ENCODE measurements at regions not wholly inside any gene's neighbourhood (a gene's known extent, or its start where the extent isn't known, plus 50 kb on each side); places are given as distances from the start of the nearest gene placed in this dataset.

DNA sequence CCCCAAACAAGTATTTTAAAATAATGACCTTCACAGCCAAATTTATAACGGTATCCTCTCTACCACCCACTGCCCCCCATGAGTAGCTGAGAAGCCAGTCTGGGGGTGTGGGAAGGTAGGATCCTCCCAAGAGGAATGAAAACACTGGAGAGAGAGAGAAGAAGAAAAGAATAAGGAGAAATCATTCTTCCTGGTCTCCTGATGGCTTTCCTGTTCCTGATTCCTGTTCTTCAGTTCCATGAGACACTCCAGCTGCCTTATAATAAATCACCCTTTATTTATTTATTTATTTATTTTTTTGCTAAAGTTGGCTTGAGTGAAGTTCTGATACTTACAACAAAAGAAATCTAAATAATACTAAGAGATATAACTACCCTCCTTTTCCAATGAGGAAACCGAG, 56.4 kb upstream of the FAM20A start:
- H3K4me3 ChIP-seq (ENCODE audit: low read length in 2 of 2): no peak overlapping the region
- DNase-seq (no peak), ATAC-seq (ENCODE audit: low FRiP score) (no peak)
- WGBS, 2 donors: 30 to 55% methylated on average over 2 of the region's 2 CpGs
- intact Hi-C loops (cut with DNase I): no loop called here
- H3K27ac ChIP-seq (ENCODE audit: low read depth in 1 of 2, low read length in 2 of 2): no peak overlapping the region
- H3K27me3 ChIP-seq (ENCODE audit: control insufficient read depth in 1 of 2, insufficient read depth in 2 of 2, low read length in 1 of 2): no peaks in the 10 kb centered on the region
- H3K9me3 ChIP-seq (ENCODE audit: control insufficient read depth, low read length): no peaks in the 10 kb centered on the region
- H3K36me3 ChIP-seq (ENCODE audit: control insufficient read depth in 1 of 2, insufficient read depth in 2 of 2, low read length in 1 of 2): no peaks in the 10 kb centered on the region
- H3K4me1 ChIP-seq (ENCODE audit: control insufficient read depth in 1 of 2, insufficient read depth in 2 of 2, low read length in 2 of 2): no peaks in the 10 kb centered on the region

DNA sequence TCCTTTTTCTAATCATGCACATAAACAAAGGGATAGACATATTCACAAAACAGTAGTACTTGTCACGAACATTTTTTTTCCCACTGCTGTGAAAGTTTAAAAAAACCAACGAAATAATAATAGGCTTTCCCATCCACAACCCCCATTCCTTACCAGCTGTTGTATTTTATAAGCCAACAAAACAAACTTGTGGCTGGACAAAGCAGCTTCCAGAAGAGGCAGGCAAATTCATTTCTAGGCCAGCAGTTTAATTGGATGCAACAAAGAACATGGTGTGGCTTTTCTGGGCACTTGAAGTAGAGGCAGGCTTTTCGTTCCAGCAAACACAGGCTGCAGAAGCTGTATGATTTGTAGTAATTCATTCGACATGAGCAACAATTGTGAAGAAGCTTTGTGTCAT, 56.0 kb upstream of the FAM20A start:
- Histone ChIP-seq H3K36me3 (ENCODE audit: control insufficient read depth in 1 of 2, insufficient read depth in 2 of 2, low read length in 1 of 2) (no peaks in the 10 kb centered on the region), H3K9me3 (ENCODE audit: control insufficient read depth, low read length) (no peaks in the 10 kb centered on the region), H3K27me3 (ENCODE audit: control insufficient read depth in 1 of 2, insufficient read depth in 2 of 2, low read length in 1 of 2) (no peaks in the 10 kb centered on the region), H3K4me1 (ENCODE audit: control insufficient read depth in 1 of 2, insufficient read depth in 2 of 2, low read length in 2 of 2) (no peaks in the 10 kb centered on the region), H3K27ac (ENCODE audit: low read depth in 1 of 2, low read length in 2 of 2) (no peak overlapping the region), H3K4me3 (ENCODE audit: low read length in 2 of 2) (no peak overlapping the region)
- DNase-seq (no peak), ATAC-seq (ENCODE audit: low FRiP score) (no peak)
- intact Hi-C loops (cut with DNase I): no loop called here
- WGBS, 2 donors: 28 to 42% methylated on average over 4 of the region's 4 CpGs

DNA sequence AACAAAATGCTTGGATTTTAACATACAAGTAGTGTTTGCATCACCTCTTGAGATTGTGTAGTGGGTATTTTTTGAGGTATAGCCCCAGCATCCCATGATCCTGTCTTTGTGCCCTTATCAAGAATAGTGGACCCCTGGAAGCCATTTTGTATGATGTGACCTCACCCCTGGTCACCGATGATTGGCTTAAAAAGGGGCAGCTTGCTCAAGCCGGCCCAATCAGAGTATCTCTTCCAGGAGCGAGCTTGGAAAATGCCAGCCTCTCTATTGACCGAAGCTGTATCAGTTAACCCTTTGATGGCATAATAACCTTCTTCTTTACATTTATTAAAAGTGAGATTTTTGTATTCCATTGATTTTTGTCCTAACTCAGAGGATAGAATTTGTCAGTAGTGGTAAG, 55.5 kb upstream of the FAM20A start:
- Histone ChIP-seq H3K27ac (ENCODE audit: low read depth in 1 of 2, low read length in 2 of 2) (no peak overlapping the region), H3K9me3 (ENCODE audit: control insufficient read depth, low read length) (no peaks in the 10 kb centered on the region), H3K27me3 (ENCODE audit: control insufficient read depth in 1 of 2, insufficient read depth in 2 of 2, low read length in 1 of 2) (no peaks in the 10 kb centered on the region), H3K4me1 (ENCODE audit: control insufficient read depth in 1 of 2, insufficient read depth in 2 of 2, low read length in 2 of 2) (no peaks in the 10 kb centered on the region), H3K36me3 (ENCODE audit: control insufficient read depth in 1 of 2, insufficient read depth in 2 of 2, low read length in 1 of 2) (no peaks in the 10 kb centered on the region), H3K4me3 (ENCODE audit: low read length in 2 of 2) (no peak overlapping the region)
- 60% methylated on average over 4 of the region's 4 CpGs for WGBS, 2 donors
- no peak for DNase-seq
- intact Hi-C loops (cut with DNase I): no loop called here
- no peak for ATAC-seq (ENCODE audit: low FRiP score)

Data from aorta (tissue), 5 donors.